Activated T-helper 17 cell treated with anti-CD3 and anti-CD28 coated beads, Interleukin-2, amount 50 U/mL, for 72 hours (primary cell): ENCODE measurements at regions not wholly inside any gene's neighbourhood (a gene's known extent, or its start where the extent isn't known, plus 50 kb on each side); places are given as distances from the start of the nearest gene placed in this dataset.

Experiments used
- ATAC-seq: fragments of 150-1000 bp; cut with Tn5 transposase; replicated peaks from 2 replicates; pipeline ENCODE4 v1.10.0; 2021; ENCODE audit warnings: mild to moderate bottlenecking, moderate library complexity
- H3K27ac Mint-ChIP-seq: one replicate; pipeline ENCODE4 v1.8.0; 2022; ENCODE audit warnings: mixed read lengths
- H3K27me3 Mint-ChIP-seq: one replicate; pipeline ENCODE4 v1.8.0; 2022; ENCODE audit warnings: mixed read lengths
- H3K36me3 Mint-ChIP-seq: one replicate; pipeline ENCODE4 v1.8.0; 2022; ENCODE audit warnings: low read depth, mild to moderate bottlenecking, mixed read lengths
- H3K4me1 Mint-ChIP-seq: one replicate; pipeline ENCODE4 v1.8.0; 2022; ENCODE audit warnings: mixed read lengths
- H3K4me3 Mint-ChIP-seq: one replicate; pipeline ENCODE4 v1.8.0; 2022; ENCODE audit warnings: mild to moderate bottlenecking, mixed read lengths
- H3K9me3 Mint-ChIP-seq: one replicate; pipeline ENCODE4 v1.8.0; 2022; ENCODE audit warnings: mixed read lengths

- Mint-ChIP-seq H3K27ac (no peak overlapping the region), H3K9me3 (no peaks in the 10 kb centered on the region), H3K36me3 (peaks cover 5% of the 10 kb centered on the region), H3K4me3 (no peak overlapping the region), H3K27me3 (no peaks in the 10 kb centered on the region), H3K4me1 (peaks cover 22% of the 10 kb centered on the region)
- no peak for ATAC-seq
Measured at GRCh38 chr7:136067277-136067676, 90.1 kb upstream of the MTPN start.

GRCh38 chr7:136066304-136067143 lies 89.4 kb upstream of the MTPN start:
- ATAC-seq, result no peak
- Mint-ChIP-seq H3K9me3 (no peaks in the 10 kb centered on the region), H3K4me1 (peaks cover 22% of the 10 kb centered on the region), H3K36me3 (peaks cover 5% of the 10 kb centered on the region), H3K4me3 (no peak overlapping the region), H3K27me3 (no peaks in the 10 kb centered on the region), H3K27ac (peak overlapping the region; percentile 41)

GRCh38 chr7:136064627-136065237 lies 87.6 kb upstream of the MTPN start:
- Mint-ChIP-seq H3K4me1 (peaks cover 22% of the 10 kb centered on the region), H3K9me3 (no peaks in the 10 kb centered on the region), H3K27me3 (no peaks in the 10 kb centered on the region), H3K27ac (peak overlapping the region; percentile 90), H3K36me3 (peaks cover 5% of the 10 kb centered on the region), H3K4me3 (peak overlapping the region; percentile 33)
- peak; percentile 72 for ATAC-seq

- peak; percentile 90 for ATAC-seq
- Mint-ChIP-seq H3K36me3 (peaks cover 5% of the 10 kb centered on the region), H3K4me3 (peak overlapping the region; percentile 33), H3K27me3 (no peaks in the 10 kb centered on the region), H3K4me1 (peaks cover 22% of the 10 kb centered on the region), H3K9me3 (no peaks in the 10 kb centered on the region), H3K27ac (peak overlapping the region; percentile 90)
Measured at GRCh38 chr7:136064081-136064480, 86.9 kb upstream of the MTPN start.

GRCh38 chr7:136063326-136063666 lies 86.1 kb upstream of the MTPN start:
- H3K36me3 Mint-ChIP-seq, result peaks cover 9% of the 10 kb centered on the region
- H3K27me3 Mint-ChIP-seq, result no peaks in the 10 kb centered on the region
- ATAC-seq, result no peak
- no peaks in the 10 kb centered on the region for H3K9me3 Mint-ChIP-seq
- peaks cover 22% of the 10 kb centered on the region for H3K4me1 Mint-ChIP-seq
- peak overlapping the region; percentile 33 for H3K4me3 Mint-ChIP-seq
- peak overlapping the region; percentile 90 for H3K27ac Mint-ChIP-seq

- H3K4me3 Mint-ChIP-seq, result no peak overlapping the region
- no peak for ATAC-seq
- H3K4me1 Mint-ChIP-seq, result peaks cover 22% of the 10 kb centered on the region
- peaks cover 9% of the 10 kb centered on the region for H3K36me3 Mint-ChIP-seq
- H3K9me3 Mint-ChIP-seq, result no peaks in the 10 kb centered on the region
- H3K27me3 Mint-ChIP-seq, result no peaks in the 10 kb centered on the region
- H3K27ac Mint-ChIP-seq, result peak overlapping the region; percentile 90
Measured at GRCh38 chr7:136062625-136063325, 85.6 kb upstream of the MTPN start.

- Mint-ChIP-seq H3K4me3 (no peak overlapping the region), H3K4me1 (peaks cover 27% of the 10 kb centered on the region), H3K36me3 (peaks cover 9% of the 10 kb centered on the region), H3K9me3 (no peaks in the 10 kb centered on the region), H3K27me3 (no peaks in the 10 kb centered on the region), H3K27ac (no peak overlapping the region)
- ATAC-seq, result no peak
Measured at GRCh38 chr7:136061433-136061832, 84.3 kb upstream of the MTPN start.

- peaks cover 5% of the 10 kb centered on the region for H3K36me3 Mint-ChIP-seq
- ATAC-seq, result no peak
- peaks cover 19% of the 10 kb centered on the region for H3K4me1 Mint-ChIP-seq
- no peaks in the 10 kb centered on the region for H3K9me3 Mint-ChIP-seq
- no peaks in the 10 kb centered on the region for H3K27me3 Mint-ChIP-seq
- H3K4me3 Mint-ChIP-seq, result no peak overlapping the region
- H3K27ac Mint-ChIP-seq, result no peak overlapping the region
Measured at GRCh38 chr7:136058546-136058945, 81.4 kb upstream of the MTPN start.

GRCh38 chr7:136057509-136057908 lies 80.3 kb upstream of the MTPN start:
- Mint-ChIP-seq H3K4me1 (peaks cover 18% of the 10 kb centered on the region), H3K27me3 (no peaks in the 10 kb centered on the region), H3K27ac (no peak overlapping the region), H3K9me3 (no peaks in the 10 kb centered on the region), H3K4me3 (no peak overlapping the region), H3K36me3 (peaks cover 4% of the 10 kb centered on the region)
- ATAC-seq, result no peak

GRCh38 chr7:136056651-136057231 lies 79.6 kb upstream of the MTPN start:
- no peaks in the 10 kb centered on the region for H3K27me3 Mint-ChIP-seq
- H3K36me3 Mint-ChIP-seq, result peaks cover 4% of the 10 kb centered on the region
- peaks cover 18% of the 10 kb centered on the region for H3K4me1 Mint-ChIP-seq
- no peak for ATAC-seq
- no peaks in the 10 kb centered on the region for H3K9me3 Mint-ChIP-seq
- H3K27ac Mint-ChIP-seq, result peak overlapping the region; percentile 40
- no peak overlapping the region for H3K4me3 Mint-ChIP-seq

GRCh38 chr7:136055266-136055665 lies 78.1 kb upstream of the MTPN start:
- no peak overlapping the region for H3K27ac Mint-ChIP-seq

GRCh38 chr7:136053689-136054485 lies 76.7 kb upstream of the MTPN start:
- Mint-ChIP-seq H3K9me3 (no peaks in the 10 kb centered on the region), H3K27me3 (no peaks in the 10 kb centered on the region), H3K27ac (peak overlapping the region; percentile 14), H3K36me3 (peaks cover 9% of the 10 kb centered on the region), H3K4me1 (peaks cover 18% of the 10 kb centered on the region), H3K4me3 (no peak overlapping the region)
- ATAC-seq, result peak; percentile 11

More at GRCh38 chr7:136055266-136055665, 78.1 kb upstream of the MTPN start:
- H3K4me1 Mint-ChIP-seq, result peaks cover 18% of the 10 kb centered on the region
- H3K4me3 Mint-ChIP-seq, result no peak overlapping the region
- H3K9me3 Mint-ChIP-seq, result no peaks in the 10 kb centered on the region
- H3K27me3 Mint-ChIP-seq, result no peaks in the 10 kb centered on the region
- peaks cover 4% of the 10 kb centered on the region for H3K36me3 Mint-ChIP-seq
- no peak for ATAC-seq

- no peak for ATAC-seq
- Mint-ChIP-seq H3K27ac (no peak overlapping the region), H3K4me1 (peaks cover 13% of the 10 kb centered on the region), H3K4me3 (no peak overlapping the region), H3K36me3 (peaks cover 10% of the 10 kb centered on the region), H3K27me3 (no peaks in the 10 kb centered on the region), H3K9me3 (peaks cover 4% of the 10 kb centered on the region)
Measured at GRCh38 chr7:136051203-136051928, 74.2 kb upstream of the MTPN start.
